ENCODE measurements at regions not wholly inside any gene's neighbourhood (a gene's known extent, or its start where the extent isn't known, plus 50 kb on each side); places are given as distances from the start of the nearest gene placed in this dataset.

DNA sequence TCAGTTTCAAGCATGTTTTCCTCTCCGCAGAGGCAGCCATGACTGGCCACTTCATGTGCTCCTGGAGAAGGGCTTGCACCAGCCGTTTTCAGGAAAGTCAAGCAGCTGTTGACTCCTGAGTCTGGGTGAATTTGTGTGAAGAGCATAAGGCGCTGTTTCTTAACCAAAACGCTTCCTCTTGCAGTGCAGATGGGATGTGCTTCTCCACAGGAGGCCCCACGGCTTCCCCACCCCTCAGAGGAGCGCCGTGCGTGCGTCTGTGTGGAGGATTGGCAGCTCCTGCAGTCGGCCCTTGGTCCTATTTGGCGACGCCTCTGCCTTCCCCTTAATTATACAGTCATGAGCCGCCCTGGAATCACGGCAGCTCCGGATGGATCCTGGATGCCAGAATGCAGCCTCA, 54.1 kb upstream of the B3GAT1 start:
- H3K4me3 ChIP-seq (ENCODE audit: low read depth, low read length), result no peak overlapping the region
- no peak overlapping the region for H3K27ac ChIP-seq (ENCODE audit: extremely low read depth, low read depth, low read length)
- no peaks in the 10 kb centered on the region for H3K9me3 ChIP-seq (ENCODE audit: control insufficient read depth, insufficient read depth, low read depth, low read length)
- TF ChIP-seq ZBTB48 (tag by site-specific recombination; IDR thresholded peaks at IDR 0.05), result no peak
- TF ChIP-seq ZSCAN23 (tag by site-specific recombination; IDR thresholded peaks at IDR 0.05), result no peak
- TF ChIP-seq ZNF114 (tag by site-specific recombination; IDR thresholded peaks at IDR 0.05), result no peak
- no peak for TF ChIP-seq ZNF76 (tag by site-specific recombination; IDR thresholded peaks at IDR 0.05; ENCODE audit: borderline replicate concordance, low read depth)
- no peak for TF ChIP-seq ZBTB1 (tag by site-specific recombination; IDR thresholded peaks at IDR 0.05)
- TF ChIP-seq ZNF654 (tag by site-specific recombination; IDR thresholded peaks at IDR 0.05; ENCODE audit: low read depth), result no peak
- no peak for TF ChIP-seq ZNF184 (tag by site-specific recombination; IDR thresholded peaks at IDR 0.05)
- no peak for TF ChIP-seq SALL2 (tag by site-specific recombination; IDR thresholded peaks at IDR 0.05; ENCODE audit: borderline replicate concordance)
- TF ChIP-seq ZNF580 (tag by site-specific recombination; IDR thresholded peaks at IDR 0.05), result no peak
- no peak for TF ChIP-seq ZNF747 (tag by site-specific recombination; IDR thresholded peaks at IDR 0.05)
- no peak for TF ChIP-seq MZF1 (tag by site-specific recombination; IDR thresholded peaks at IDR 0.05; ENCODE audit: borderline replicate concordance)
- no peak for TF ChIP-seq WT1 (tag by site-specific recombination; IDR thresholded peaks at IDR 0.05)
- TF ChIP-seq IKZF3 (tag by site-specific recombination; IDR thresholded peaks at IDR 0.05), result no peak
- TF ChIP-seq KLF16 (tag by site-specific recombination; IDR thresholded peaks at IDR 0.05), result no peak
- TF ChIP-seq, protein P1, sequence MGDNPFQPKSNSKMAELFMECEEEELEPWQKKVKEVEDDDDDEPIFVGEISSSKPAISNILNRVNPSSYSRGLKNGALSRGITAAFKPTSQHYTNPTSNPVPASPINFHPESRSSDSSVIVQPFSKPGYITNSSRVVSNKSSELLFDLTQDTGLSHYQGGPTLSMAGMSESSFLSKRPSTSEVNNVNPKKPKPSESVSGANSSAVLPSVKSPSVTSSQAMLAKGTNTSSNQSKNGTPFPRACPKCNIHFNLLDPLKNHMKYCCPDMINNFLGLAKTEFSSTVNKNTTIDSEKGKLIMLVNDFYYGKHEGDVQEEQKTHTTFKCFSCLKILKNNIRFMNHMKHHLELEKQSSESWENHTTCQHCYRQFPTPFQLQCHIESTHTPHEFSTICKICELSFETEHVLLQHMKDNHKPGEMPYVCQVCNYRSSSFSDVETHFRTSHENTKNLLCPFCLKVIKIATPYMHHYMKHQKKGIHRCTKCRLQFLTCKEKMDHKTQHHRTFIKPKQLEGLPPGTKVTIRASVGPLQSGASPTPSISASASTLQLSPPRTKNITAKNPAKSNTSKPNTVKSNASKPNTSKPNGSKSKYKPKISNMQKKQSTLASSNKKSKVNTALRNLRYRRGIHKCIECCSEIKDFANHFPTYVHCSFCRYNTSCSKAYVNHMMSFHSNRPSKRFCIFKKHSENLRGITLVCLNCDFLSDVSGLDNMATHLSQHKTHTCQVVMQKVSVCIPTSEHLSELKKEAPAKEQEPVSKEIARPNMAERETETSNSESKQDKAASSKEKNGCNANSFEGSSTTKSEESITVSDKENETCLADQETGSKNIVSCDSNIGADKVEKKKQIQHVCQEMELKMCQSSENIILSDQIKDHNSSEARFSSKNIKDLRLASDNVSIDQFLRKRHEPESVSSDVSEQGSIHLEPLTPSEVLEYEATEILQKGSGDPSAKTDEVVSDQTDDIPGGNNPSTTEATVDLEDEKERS (tag by site-specific recombination; IDR thresholded peaks at IDR 0.05), result no peak
- no peak for TF ChIP-seq ZNF174 (tag by site-specific recombination; IDR thresholded peaks at IDR 0.05)
- no peak for TF ChIP-seq ZNF664 (tag by site-specific recombination; IDR thresholded peaks at IDR 0.05)
- TF ChIP-seq, protein P2, sequence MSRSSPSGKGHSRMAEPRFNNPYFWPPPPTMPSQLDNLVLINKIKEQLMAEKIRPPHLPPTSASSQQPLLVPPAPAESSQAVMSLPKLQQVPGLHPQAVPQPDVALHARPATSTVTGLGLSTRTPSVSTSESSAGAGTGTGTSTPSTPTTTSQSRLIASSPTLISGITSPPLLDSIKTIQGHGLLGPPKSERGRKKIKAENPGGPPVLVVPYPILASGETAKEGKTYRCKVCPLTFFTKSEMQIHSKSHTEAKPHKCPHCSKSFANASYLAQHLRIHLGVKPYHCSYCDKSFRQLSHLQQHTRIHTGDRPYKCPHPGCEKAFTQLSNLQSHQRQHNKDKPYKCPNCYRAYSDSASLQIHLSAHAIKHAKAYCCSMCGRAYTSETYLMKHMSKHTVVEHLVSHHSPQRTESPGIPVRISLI (tag by site-specific recombination; IDR thresholded peaks at IDR 0.05), result no peak
- TF ChIP-seq OSR2 (tag by site-specific recombination; IDR thresholded peaks at IDR 0.05), result no peak
- no peak for TF ChIP-seq SP3 (tag by site-specific recombination; IDR thresholded peaks at IDR 0.05)
- H3K4me1 ChIP-seq (ENCODE audit: control insufficient read depth, insufficient read depth, low read length), result no peaks in the 10 kb centered on the region
- CTCF ChIA-PET, result no interaction called here
- H3K36me3 ChIP-seq (ENCODE audit: control insufficient read depth in 2 of 2, insufficient read depth in 1 of 2, low read length in 2 of 2), result no peaks in the 10 kb centered on the region
- POLR2A ChIA-PET, result no interaction called here

GRCh38 chr11:134464981-134465730, 53.1 kb upstream of the B3GAT1 start:
- no peaks in the 10 kb centered on the region for H3K4me1 ChIP-seq (ENCODE audit: control insufficient read depth, insufficient read depth, low read length)
- POLR2A ChIA-PET, result no interaction called here
- CTCF ChIA-PET, result no interaction called here
- H3K9me3 ChIP-seq (ENCODE audit: control insufficient read depth, insufficient read depth, low read depth, low read length), result no peaks in the 10 kb centered on the region
- no peaks in the 10 kb centered on the region for H3K36me3 ChIP-seq (ENCODE audit: control insufficient read depth in 2 of 2, insufficient read depth in 1 of 2, low read length in 2 of 2)
- no peak overlapping the region for H3K4me3 ChIP-seq (ENCODE audit: low read depth, low read length)
- no peak overlapping the region for H3K27ac ChIP-seq (ENCODE audit: extremely low read depth, low read depth, low read length)
- no peak for TF ChIP-seq BCL11A (tag by site-specific recombination; IDR thresholded peaks at IDR 0.05; ENCODE audit: low read depth)
- TF ChIP-seq, protein P3, sequence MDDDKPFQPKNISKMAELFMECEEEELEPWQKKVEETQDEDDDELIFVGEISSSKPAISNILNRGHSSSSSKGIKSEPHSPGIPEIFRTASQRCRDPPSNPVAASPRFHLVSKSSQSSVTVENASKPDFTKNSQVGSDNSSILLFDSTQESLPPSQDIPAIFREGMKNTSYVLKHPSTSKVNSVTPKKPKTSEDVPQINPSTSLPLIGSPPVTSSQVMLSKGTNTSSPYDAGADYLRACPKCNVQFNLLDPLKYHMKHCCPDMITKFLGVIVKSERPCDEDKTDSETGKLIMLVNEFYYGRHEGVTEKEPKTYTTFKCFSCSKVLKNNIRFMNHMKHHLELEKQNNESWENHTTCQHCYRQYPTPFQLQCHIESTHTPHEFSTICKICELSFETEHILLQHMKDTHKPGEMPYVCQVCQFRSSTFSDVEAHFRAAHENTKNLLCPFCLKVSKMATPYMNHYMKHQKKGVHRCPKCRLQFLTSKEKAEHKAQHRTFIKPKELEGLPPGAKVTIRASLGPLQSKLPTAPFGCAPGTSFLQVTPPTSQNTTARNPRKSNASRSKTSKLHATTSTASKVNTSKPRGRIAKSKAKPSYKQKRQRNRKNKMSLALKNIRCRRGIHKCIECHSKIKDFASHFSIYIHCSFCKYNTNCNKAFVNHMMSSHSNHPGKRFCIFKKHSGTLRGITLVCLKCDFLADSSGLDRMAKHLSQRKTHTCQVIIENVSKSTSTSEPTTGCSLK (tag by site-specific recombination; IDR thresholded peaks at IDR 0.05), result no peak
- no peak for TF ChIP-seq ZNF548 (tag by site-specific recombination; IDR thresholded peaks at IDR 0.05)
- no peak for TF ChIP-seq BCL6B (tag by site-specific recombination; IDR thresholded peaks at IDR 0.05)
- TF ChIP-seq ZNF157 (tag by site-specific recombination; IDR thresholded peaks at IDR 0.05), result no peak
- TF ChIP-seq ZFP41 (tag by site-specific recombination; IDR thresholded peaks at IDR 0.05; ENCODE audit: borderline replicate concordance), result no peak
- TF ChIP-seq YY2 (tag by site-specific recombination; IDR thresholded peaks at IDR 0.05), result no peak
- TF ChIP-seq ZSCAN30 (tag by site-specific recombination; IDR thresholded peaks at IDR 0.05), result no peak
- no peak for TF ChIP-seq ZBTB20 (tag by site-specific recombination; IDR thresholded peaks at IDR 0.05)
- no peak for TF ChIP-seq ZFHX2 (tag by site-specific recombination; conservative IDR thresholded peaks at IDR 0.05)

Measured in HEK293 (cell line).